MCF 10A (cell line): ENCODE measurements at regions not wholly inside any gene's neighbourhood (a gene's known extent, or its start where the extent isn't known, plus 50 kb on each side); places are given as distances from the start of the nearest gene placed in this dataset.

Source experiments
- BruUV-seq: library from RNA; stranded (reverse); fragments of 400-500 nt; replicated peaks from 2 replicates; lab custom pipeline; 2021; lab: Mats Ljungman, UMichigan
- CTCF ChIA-PET: fragments of 300-600 bp; sonication (Branson Sonifier 250); formaldehyde crosslinking; extraction: SDS; loops from one replicate; lab custom pipeline; 2021; ENCODE audit warnings: antibody characterized with exemption, inconsistent platforms; lab: Yijun Ruan, JAX
- POLR2A ChIA-PET: fragments of 300-600, 350-650 bp; sonication (Branson Sonifier 250); formaldehyde crosslinking; extraction: SDS; loops from one replicate; lab custom pipeline; 2020; ENCODE audit warnings: antibody characterized with exemption, inconsistent platforms; lab: Yijun Ruan, JAX
- DNase-seq: peaks from one replicate; pipeline ENCODE4 v3.0.0-alpha.2; 2018; ENCODE audit not compliant: unreplicated experiment
- H3K27ac Mint-ChIP-seq: one replicate; pipeline ENCODE4 v1.8.0; 2022; ENCODE audit warnings: mild to moderate bottlenecking, low read depth, mixed read lengths; ENCODE audit not compliant: unreplicated experiment
- H3K27me3 Mint-ChIP-seq: one replicate; pipeline ENCODE4 v1.8.0; 2022; ENCODE audit warnings: mixed read lengths; ENCODE audit not compliant: insufficient read depth, unreplicated experiment
- H3K36me3 Mint-ChIP-seq: one replicate; pipeline ENCODE4 v1.8.0; 2022; ENCODE audit warnings: mild to moderate bottlenecking, moderate library complexity, mixed read lengths; ENCODE audit not compliant: insufficient read depth, unreplicated experiment
- H3K4me1 Mint-ChIP-seq: one replicate; pipeline ENCODE4 v1.8.0; 2022; ENCODE audit warnings: mixed read lengths; ENCODE audit not compliant: insufficient read depth, unreplicated experiment
- H3K4me3 Mint-ChIP-seq: one replicate; pipeline ENCODE4 v1.8.0; 2022; ENCODE audit warnings: mild to moderate bottlenecking, moderate library complexity, mixed read lengths; ENCODE audit not compliant: unreplicated experiment
- H3K9me3 Mint-ChIP-seq: one replicate; pipeline ENCODE4 v1.8.0; 2022; ENCODE audit warnings: mixed read lengths; ENCODE audit not compliant: unreplicated experiment
- intact Hi-C: fragments of 100-400 bp; cut with micrococcal nuclease; formaldehyde crosslinking; loops from 2 replicates; pipeline ENCODE4 v1.14.1; 2022
- TF ChIP-seq, protein P1 (sequence below): fragments of 200-600 bp; IDR thresholded peaks from one replicate; pipeline ENCODE4 v1.8.0; 2022; ENCODE audit warnings: antibody characterized with exemption, mild to moderate bottlenecking; ENCODE audit not compliant: unreplicated experiment

DNA sequence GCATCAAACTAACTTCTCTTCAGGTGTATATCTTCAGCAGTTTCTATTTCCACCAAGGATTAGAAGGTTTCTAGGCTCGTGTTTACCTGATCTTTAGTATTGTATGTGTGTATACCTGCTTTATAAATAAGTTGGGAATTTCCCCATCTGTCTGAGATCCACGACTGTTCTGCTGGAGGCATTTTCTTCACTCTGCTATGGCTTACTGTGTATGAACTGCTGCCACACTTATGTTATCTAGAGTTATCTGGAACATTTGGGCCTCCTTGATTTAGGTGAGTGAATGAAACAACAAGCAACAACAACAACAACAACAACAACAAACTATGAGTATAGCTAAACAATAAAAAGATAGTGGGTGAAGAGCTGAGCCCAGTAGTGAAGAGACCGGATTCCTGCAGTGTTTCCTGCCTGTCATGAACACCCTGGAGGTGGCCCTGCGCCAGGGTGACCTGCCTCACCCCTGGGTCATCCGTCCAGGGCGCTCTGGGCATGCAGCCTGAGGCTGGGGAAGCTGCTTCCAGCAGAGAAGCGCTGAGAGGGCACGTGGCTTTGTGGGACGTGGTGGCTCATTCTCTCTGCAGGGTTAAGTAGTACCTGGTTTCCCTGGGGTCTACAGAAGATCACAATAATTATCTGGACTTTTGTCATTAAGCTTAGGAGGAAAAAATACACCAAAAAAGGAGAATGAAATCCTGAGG, 56.1 kb upstream of the GATA6 start:
- intact Hi-C loops = no loop called here
- ChIA-PET POLR2A (no interaction called here), CTCF (interaction anchor here (0.5 to 1.1 kb wide), 2 partner anchors 13 to 156 kb away, joined by 3 read pairs; no protein-coding TSS in a partner anchor)
- no peaks in the 10 kb centered on the region for H3K27me3 Mint-ChIP-seq
- H3K4me3 Mint-ChIP-seq = no peak overlapping the region
- no TSS peak for BruUV-seq
- TF ChIP-seq, protein P1, sequence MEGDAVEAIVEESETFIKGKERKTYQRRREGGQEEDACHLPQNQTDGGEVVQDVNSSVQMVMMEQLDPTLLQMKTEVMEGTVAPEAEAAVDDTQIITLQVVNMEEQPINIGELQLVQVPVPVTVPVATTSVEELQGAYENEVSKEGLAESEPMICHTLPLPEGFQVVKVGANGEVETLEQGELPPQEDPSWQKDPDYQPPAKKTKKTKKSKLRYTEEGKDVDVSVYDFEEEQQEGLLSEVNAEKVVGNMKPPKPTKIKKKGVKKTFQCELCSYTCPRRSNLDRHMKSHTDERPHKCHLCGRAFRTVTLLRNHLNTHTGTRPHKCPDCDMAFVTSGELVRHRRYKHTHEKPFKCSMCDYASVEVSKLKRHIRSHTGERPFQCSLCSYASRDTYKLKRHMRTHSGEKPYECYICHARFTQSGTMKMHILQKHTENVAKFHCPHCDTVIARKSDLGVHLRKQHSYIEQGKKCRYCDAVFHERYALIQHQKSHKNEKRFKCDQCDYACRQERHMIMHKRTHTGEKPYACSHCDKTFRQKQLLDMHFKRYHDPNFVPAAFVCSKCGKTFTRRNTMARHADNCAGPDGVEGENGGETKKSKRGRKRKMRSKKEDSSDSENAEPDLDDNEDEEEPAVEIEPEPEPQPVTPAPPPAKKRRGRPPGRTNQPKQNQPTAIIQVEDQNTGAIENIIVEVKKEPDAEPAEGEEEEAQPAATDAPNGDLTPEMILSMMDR = no peak
- H3K9me3 Mint-ChIP-seq = no peaks in the 10 kb centered on the region
- no peak overlapping the region for H3K27ac Mint-ChIP-seq
- H3K4me1 Mint-ChIP-seq = peaks cover 7% of the 10 kb centered on the region
- peak; percentile 27 for DNase-seq
- H3K36me3 Mint-ChIP-seq = no peaks in the 10 kb centered on the region

DNA sequence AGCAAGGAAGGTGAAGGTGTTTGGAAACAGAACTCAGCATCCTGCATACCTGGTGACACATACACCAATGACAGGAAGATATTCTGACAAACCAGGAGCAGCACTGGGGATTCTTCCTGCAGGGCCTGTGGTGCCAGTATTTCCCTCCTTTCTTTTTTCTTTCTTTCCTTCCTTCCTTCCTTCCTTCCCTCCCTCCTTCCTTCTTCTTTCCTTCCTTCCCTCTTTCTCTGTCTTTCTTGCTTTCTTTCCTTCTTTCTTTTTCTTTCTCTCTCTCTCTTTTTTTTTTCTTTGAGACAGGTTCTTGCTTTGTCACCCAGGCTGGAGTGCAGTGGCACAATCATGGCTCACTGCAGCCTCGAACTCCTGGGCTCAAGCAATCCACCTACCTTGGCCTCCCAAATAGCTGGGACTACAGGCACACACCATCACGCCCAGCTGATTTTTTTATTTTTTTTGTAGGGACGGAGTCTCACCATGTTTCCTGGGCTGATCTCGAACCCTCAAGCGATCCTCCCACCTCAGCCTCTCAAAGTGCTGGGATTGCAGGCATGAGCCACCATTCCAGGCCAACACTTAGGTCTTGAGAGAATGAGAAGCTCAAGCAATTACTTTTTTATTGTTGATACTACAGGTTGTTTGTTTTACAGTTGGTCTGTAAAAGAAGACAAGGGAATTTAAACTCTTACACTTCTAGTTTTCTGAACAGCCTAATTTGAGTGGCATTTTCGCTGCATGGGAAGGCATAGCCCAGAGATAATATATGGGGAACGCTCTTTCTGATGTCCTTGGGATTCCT, 54.7 kb upstream of the GATA6 start:
- H3K4me3 Mint-ChIP-seq = no peak overlapping the region
- no peaks in the 10 kb centered on the region for H3K9me3 Mint-ChIP-seq
- peaks cover 7% of the 10 kb centered on the region for H3K4me1 Mint-ChIP-seq
- intact Hi-C loops = no loop called here
- CTCF ChIA-PET = interaction anchor here (0.6 to 1.1 kb wide), 4 partner anchors 12 to 118 kb away, joined by 3 read pairs; no protein-coding TSS in a partner anchor
- H3K27ac Mint-ChIP-seq = peak overlapping the region; percentile 85
- BruUV-seq = no TSS peak
- DNase-seq = no peak
- no peaks in the 10 kb centered on the region for H3K36me3 Mint-ChIP-seq
- POLR2A ChIA-PET = interaction anchor here (0.7 kb wide), 2 partner anchors 16 to 551 kb away, joined by 3 to 5 read pairs; no protein-coding TSS in a partner anchor
- H3K27me3 Mint-ChIP-seq = no peaks in the 10 kb centered on the region
- TF ChIP-seq, protein P1 = no peak

DNA sequence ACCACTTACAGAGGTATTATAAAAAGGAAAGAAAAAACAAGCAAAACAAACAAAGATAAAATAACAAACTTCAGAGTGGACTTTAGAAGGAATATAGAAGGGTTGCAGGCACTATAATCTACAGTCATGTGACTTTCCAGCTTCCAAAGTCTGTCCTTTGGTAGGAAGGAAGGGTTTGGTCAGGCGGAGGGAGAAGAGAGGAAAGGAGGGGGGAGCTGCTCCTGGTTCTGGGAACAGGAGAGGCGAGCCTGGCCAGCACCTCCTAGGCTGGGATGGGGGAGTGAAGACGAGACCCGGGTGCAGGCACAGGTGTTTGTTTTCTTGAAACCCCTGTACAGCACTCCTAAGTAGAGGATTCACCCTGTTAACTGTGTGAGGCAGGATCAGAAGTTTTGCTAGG, 53.8 kb upstream of the GATA6 start:
- DNase-seq = no peak
- Mint-ChIP-seq H3K27me3 (no peaks in the 10 kb centered on the region), H3K36me3 (no peaks in the 10 kb centered on the region), H3K27ac (no peak overlapping the region), H3K9me3 (no peaks in the 10 kb centered on the region), H3K4me1 (peaks cover 7% of the 10 kb centered on the region), H3K4me3 (no peak overlapping the region)
- intact Hi-C loops = no loop called here
- no TSS peak for BruUV-seq
- POLR2A ChIA-PET = no interaction called here
- CTCF ChIA-PET = interaction anchor here (0.6 to 2.1 kb wide), 3 partner anchors 9 to 160 kb away, joined by 3 to 5 read pairs (median 3); no protein-coding TSS in a partner anchor
- TF ChIP-seq, protein P1 = no peak
